ENCODE measurements at regions not wholly inside any gene's neighbourhood (a gene's known extent, or its start where the extent isn't known, plus 50 kb on each side); places are given as distances from the start of the nearest gene placed in this dataset.

DNA sequence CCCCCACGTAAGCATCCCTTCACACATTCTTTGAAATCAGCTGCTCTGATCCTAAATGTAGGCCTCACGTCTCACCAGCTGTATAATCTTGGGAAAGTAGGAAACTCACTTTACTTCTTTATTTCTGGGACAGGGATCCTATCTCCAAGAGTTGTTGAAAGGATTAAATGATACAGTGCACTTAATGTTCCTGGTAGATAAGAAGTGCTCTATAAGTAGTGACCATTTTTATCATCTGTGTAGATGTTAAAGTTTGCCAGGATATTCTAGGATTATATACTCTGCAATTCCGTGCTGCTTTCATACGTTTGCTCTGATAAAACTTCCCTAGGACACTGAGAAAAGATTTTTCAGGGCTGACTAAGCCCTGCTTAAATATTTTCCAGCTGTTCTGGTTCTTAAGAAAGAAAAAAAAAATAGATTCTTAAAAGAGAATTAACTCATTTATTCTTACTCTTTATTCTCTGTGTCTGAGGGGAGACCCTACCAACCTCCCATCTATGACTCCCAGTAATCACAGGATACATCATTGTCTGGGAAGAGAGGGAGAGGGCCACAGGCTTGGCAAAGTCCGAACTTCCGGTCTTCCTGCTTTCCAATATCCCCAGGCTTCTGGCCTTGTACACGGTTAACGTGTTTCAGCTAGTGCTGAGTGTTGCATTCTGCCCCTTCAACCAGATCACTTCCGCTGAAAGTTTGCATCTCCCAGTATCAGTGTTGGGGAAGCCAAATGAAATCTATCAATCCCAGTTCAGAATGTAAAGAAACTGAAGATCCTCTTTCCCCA, 269.2 kb downstream of the TRIML1 start:
- H3K79me2 ChIP-seq (ENCODE audit: low read length), result no peaks in the 10 kb centered on the region
- H3K9me3 ChIP-seq (ENCODE audit: insufficient read depth, low read length), result no peaks in the 10 kb centered on the region
- no peaks in the 10 kb centered on the region for H4K20me1 ChIP-seq (ENCODE audit: insufficient read depth, low read length)
- H3K27ac ChIP-seq (ENCODE audit: low read length), result no peak overlapping the region
- TF ChIP-seq EZH2phosphoT487 (IDR thresholded peaks at IDR 0.05; ENCODE audit: low read depth), result no peak
- TF ChIP-seq, protein P1, sequence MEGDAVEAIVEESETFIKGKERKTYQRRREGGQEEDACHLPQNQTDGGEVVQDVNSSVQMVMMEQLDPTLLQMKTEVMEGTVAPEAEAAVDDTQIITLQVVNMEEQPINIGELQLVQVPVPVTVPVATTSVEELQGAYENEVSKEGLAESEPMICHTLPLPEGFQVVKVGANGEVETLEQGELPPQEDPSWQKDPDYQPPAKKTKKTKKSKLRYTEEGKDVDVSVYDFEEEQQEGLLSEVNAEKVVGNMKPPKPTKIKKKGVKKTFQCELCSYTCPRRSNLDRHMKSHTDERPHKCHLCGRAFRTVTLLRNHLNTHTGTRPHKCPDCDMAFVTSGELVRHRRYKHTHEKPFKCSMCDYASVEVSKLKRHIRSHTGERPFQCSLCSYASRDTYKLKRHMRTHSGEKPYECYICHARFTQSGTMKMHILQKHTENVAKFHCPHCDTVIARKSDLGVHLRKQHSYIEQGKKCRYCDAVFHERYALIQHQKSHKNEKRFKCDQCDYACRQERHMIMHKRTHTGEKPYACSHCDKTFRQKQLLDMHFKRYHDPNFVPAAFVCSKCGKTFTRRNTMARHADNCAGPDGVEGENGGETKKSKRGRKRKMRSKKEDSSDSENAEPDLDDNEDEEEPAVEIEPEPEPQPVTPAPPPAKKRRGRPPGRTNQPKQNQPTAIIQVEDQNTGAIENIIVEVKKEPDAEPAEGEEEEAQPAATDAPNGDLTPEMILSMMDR (IDR thresholded peaks at IDR 0.05; ENCODE audit: low read depth, low read length), result no peak
- no peaks in the 10 kb centered on the region for H3K27me3 ChIP-seq (ENCODE audit: low read depth, low read length)
- no peak overlapping the region for H3K4me3 ChIP-seq (ENCODE audit: low read length)
- H3K36me3 ChIP-seq (replicated peaks; ENCODE audit: low read depth, low read length), result no peaks in the 10 kb centered on the region
- H3K4me1 ChIP-seq (ENCODE audit: low read length), result no peaks in the 10 kb centered on the region
- no peak overlapping the region for H3K4me2 ChIP-seq (ENCODE audit: low read length)
- no peak overlapping the region for H3K9ac ChIP-seq (ENCODE audit: low read length)
- H2AFZ ChIP-seq (ENCODE audit: low read depth, low read length), result no peak overlapping the region

- Histone ChIP-seq H3K4me1 (ENCODE audit: low read length) (no peaks in the 10 kb centered on the region), H3K4me2 (ENCODE audit: low read length) (no peak overlapping the region), H3K9me3 (ENCODE audit: insufficient read depth, low read length) (no peaks in the 10 kb centered on the region), H3K27me3 (ENCODE audit: low read depth, low read length) (no peaks in the 10 kb centered on the region), H3K36me3 (replicated peaks; ENCODE audit: low read depth, low read length) (no peaks in the 10 kb centered on the region), H3K9ac (ENCODE audit: low read length) (no peak overlapping the region), H2AFZ (ENCODE audit: low read depth, low read length) (no peak overlapping the region), H3K27ac (ENCODE audit: low read length) (no peak overlapping the region), H3K79me2 (ENCODE audit: low read length) (no peaks in the 10 kb centered on the region), H3K4me3 (ENCODE audit: low read length) (no peak overlapping the region), H4K20me1 (ENCODE audit: insufficient read depth, low read length) (no peaks in the 10 kb centered on the region)
- TF ChIP-seq EZH2phosphoT487 (IDR thresholded peaks at IDR 0.05; ENCODE audit: low read depth), result no peak
- TF ChIP-seq, protein P1 (IDR thresholded peaks at IDR 0.05; ENCODE audit: low read depth, low read length), result no peak
Observed at GRCh38 chr4:188409851-188410250, 270.6 kb downstream of the TRIML1 start.

DNA sequence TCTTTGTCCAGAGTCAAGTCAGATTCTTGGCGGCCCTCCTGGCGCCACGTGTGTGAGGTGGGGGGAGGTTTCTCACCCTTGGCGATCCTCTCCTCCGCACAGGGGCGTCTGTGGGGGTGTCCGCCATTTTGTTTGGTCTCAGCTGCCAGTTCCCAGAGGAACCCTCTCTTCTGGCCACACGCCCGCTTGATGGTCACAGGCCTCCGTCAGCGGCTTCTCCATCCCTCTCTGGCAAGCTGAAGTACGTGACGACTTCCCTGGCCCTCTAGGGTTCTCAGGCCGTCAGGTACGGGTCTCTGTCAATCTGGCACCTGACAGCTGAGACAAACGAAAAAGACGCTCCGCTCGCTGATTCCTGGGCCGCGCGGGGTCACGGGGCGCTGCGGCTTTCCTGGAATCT, 272.6 kb downstream of the TRIML1 start:
- H2AFZ ChIP-seq (ENCODE audit: low read depth, low read length), result no peak overlapping the region
- no peak for TF ChIP-seq EZH2phosphoT487 (IDR thresholded peaks at IDR 0.05; ENCODE audit: low read depth)
- TF ChIP-seq, protein P1 (IDR thresholded peaks at IDR 0.05; ENCODE audit: low read depth, low read length), result no peak
- H3K27me3 ChIP-seq (ENCODE audit: low read depth, low read length), result no peaks in the 10 kb centered on the region

GRCh38 chr4:188412499-188412898, 273.3 kb downstream of the TRIML1 start:
- TF ChIP-seq, protein P1 (IDR thresholded peaks at IDR 0.05; ENCODE audit: low read depth, low read length), result no peak
- TF ChIP-seq EZH2phosphoT487 (IDR thresholded peaks at IDR 0.05; ENCODE audit: low read depth), result no peak
- Histone ChIP-seq H3K4me3 (ENCODE audit: low read length) (no peak overlapping the region), H2AFZ (ENCODE audit: low read depth, low read length) (no peak overlapping the region)

More for the DNA sequence above, 272.6 kb downstream of the TRIML1 start:
- H3K36me3 ChIP-seq (replicated peaks; ENCODE audit: low read depth, low read length), result no peaks in the 10 kb centered on the region
- H3K79me2 ChIP-seq (ENCODE audit: low read length), result no peaks in the 10 kb centered on the region
- no peaks in the 10 kb centered on the region for H3K9me3 ChIP-seq (ENCODE audit: insufficient read depth, low read length)
- H3K27ac ChIP-seq (ENCODE audit: low read length), result no peak overlapping the region
- no peak overlapping the region for H3K4me2 ChIP-seq (ENCODE audit: low read length)
- H3K4me3 ChIP-seq (ENCODE audit: low read length), result no peak overlapping the region
- H3K9ac ChIP-seq (ENCODE audit: low read length), result no peak overlapping the region
- H4K20me1 ChIP-seq (ENCODE audit: insufficient read depth, low read length), result no peaks in the 10 kb centered on the region
- no peaks in the 10 kb centered on the region for H3K4me1 ChIP-seq (ENCODE audit: low read length)

More at GRCh38 chr4:188412499-188412898, 273.3 kb downstream of the TRIML1 start:
- H3K4me1 ChIP-seq (ENCODE audit: low read length), result no peaks in the 10 kb centered on the region
- H3K36me3 ChIP-seq (replicated peaks; ENCODE audit: low read depth, low read length), result no peaks in the 10 kb centered on the region
- H4K20me1 ChIP-seq (ENCODE audit: insufficient read depth, low read length), result no peaks in the 10 kb centered on the region
- no peak overlapping the region for H3K9ac ChIP-seq (ENCODE audit: low read length)
- no peaks in the 10 kb centered on the region for H3K79me2 ChIP-seq (ENCODE audit: low read length)
- no peak overlapping the region for H3K4me2 ChIP-seq (ENCODE audit: low read length)
- no peaks in the 10 kb centered on the region for H3K27me3 ChIP-seq (ENCODE audit: low read depth, low read length)
- H3K9me3 ChIP-seq (ENCODE audit: insufficient read depth, low read length), result no peaks in the 10 kb centered on the region
- no peak overlapping the region for H3K27ac ChIP-seq (ENCODE audit: low read length)
